DND-41 (cell line): ENCODE measurements at regions not wholly inside any gene's neighbourhood (a gene's known extent, or its start where the extent isn't known, plus 50 kb on each side); places are given as distances from the start of the nearest gene placed in this dataset.

Experiments
- ATAC-seq: fragments of 200-7000 bp; cut with Tn5 transposase; 3 replicates; pipeline ENCODE4 v1.9.1; 2021; ENCODE audit warnings: low read depth; ENCODE audit not compliant: insufficient read depth
- DNase-seq: peaks from one replicate; pipeline ENCODE4 v3.0.0-alpha.2; 2020
- H2AFZ ChIP-seq: 2 replicates; pipeline ENCODE4 v1.6.0; 2012; ENCODE audit warnings: low read depth, low read length
- H3K27ac ChIP-seq: 2 replicates; pipeline ENCODE4 v1.5.1; 2012; ENCODE audit warnings: low read length, inconsistent platforms
- H3K27me3 ChIP-seq: fragments of 200-600 bp; sonication (generic); 2 replicates; pipeline ENCODE4 v1.6.0; 2012; ENCODE audit warnings: low read length, mild to moderate bottlenecking, inconsistent platforms; ENCODE audit not compliant: insufficient read depth, poor library complexity
- H3K36me3 ChIP-seq: 2 replicates; pipeline ENCODE4 v1.5.1; 2012; ENCODE audit warnings: low read length, inconsistent platforms; ENCODE audit not compliant: insufficient read depth
- H3K4me1 ChIP-seq: 2 replicates; pipeline ENCODE4 v1.5.1; 2012; ENCODE audit warnings: mild to moderate bottlenecking, low read length; ENCODE audit not compliant: insufficient read depth
- H3K4me2 ChIP-seq: 2 replicates; pipeline ENCODE4 v1.6.0; 2012; ENCODE audit warnings: mild to moderate bottlenecking, moderate library complexity, low read length, inconsistent platforms; ENCODE audit not compliant: insufficient read depth
- H3K4me3 ChIP-seq, 2 experiments: fragments of 200-600 bp in 1 of 2; shearing (Covaris generic) in 1 of 2; 2 replicates each; pipeline ENCODE4 v1.5.1; 2012 to 2016; ENCODE audit warnings: inconsistent platforms in 2 of 2, low read length in 2 of 2, mild to moderate bottlenecking in 2 of 2, low read depth in 1 of 2, moderate library complexity in 1 of 2
- H3K79me2 ChIP-seq: 2 replicates; pipeline ENCODE4 v1.6.0; 2012; ENCODE audit warnings: low read length, inconsistent platforms; ENCODE audit not compliant: insufficient read depth
- H3K9ac ChIP-seq: 2 replicates; pipeline ENCODE4 v1.6.0; 2012; ENCODE audit warnings: low read depth, mild to moderate bottlenecking, inconsistent platforms, low read length, moderate library complexity
- H3K9me3 ChIP-seq: 2 replicates; pipeline ENCODE4 v1.5.1; 2012; ENCODE audit warnings: low read length, moderate library complexity, mild to moderate bottlenecking, inconsistent platforms; ENCODE audit not compliant: insufficient read depth, severe bottlenecking
- H4K20me1 ChIP-seq: 2 replicates; pipeline ENCODE4 v1.6.0; 2012; ENCODE audit warnings: low read length; ENCODE audit not compliant: insufficient read depth
- CTCF ChIP-seq: IDR thresholded peaks from 2 replicates; pipeline ENCODE4 v1.5.1; 2012; ENCODE audit warnings: borderline replicate concordance, low read length, moderate library complexity, mild to moderate bottlenecking; ENCODE audit not compliant: poor library complexity, severe bottlenecking; ENCODE audit errors: extremely low read depth
- EZH2 ChIP-seq: IDR thresholded peaks from 3 replicates; pipeline ENCODE4 v1.6.1; 2012; ENCODE audit warnings: borderline replicate concordance, low read depth, mild to moderate bottlenecking, moderate library complexity, low read length, inconsistent platforms; ENCODE audit not compliant: severe bottlenecking

- Histone ChIP-seq H3K4me2 (no peak overlapping the region), H4K20me1 (no peaks in the 10 kb centered on the region), H2AFZ (no peak overlapping the region), H3K27ac (no peak overlapping the region), H3K27me3 (no peaks in the 10 kb centered on the region), H3K4me3 (no peak overlapping the region), H3K36me3 (no peaks in the 10 kb centered on the region), H3K79me2 (no peaks in the 10 kb centered on the region), H3K9me3 (no peaks in the 10 kb centered on the region), H3K9ac (no peak overlapping the region), H3K4me1 (no peaks in the 10 kb centered on the region)
- DNase-seq (no peak), ATAC-seq (no peak)
- no peak for TF ChIP-seq CTCF
- no peak for TF ChIP-seq EZH2
Measured at GRCh38 chrX:109827772-109828171, 94.7 kb upstream of the ACSL4 start.

GRCh38 chrX:109830157-109830703 is 97.2 kb upstream of the ACSL4 start:
- no peaks in the 10 kb centered on the region for H3K79me2 ChIP-seq
- H3K9me3 ChIP-seq, result no peaks in the 10 kb centered on the region
- no peak overlapping the region for H3K4me3 ChIP-seq
- no peaks in the 10 kb centered on the region for H3K4me1 ChIP-seq
- no peak for DNase-seq
- H3K4me2 ChIP-seq, result no peak overlapping the region
- H3K27me3 ChIP-seq, result no peaks in the 10 kb centered on the region
- TF ChIP-seq EZH2, result no peak
- no peak for TF ChIP-seq CTCF
- H3K9ac ChIP-seq, result no peak overlapping the region
- H4K20me1 ChIP-seq, result no peaks in the 10 kb centered on the region
- no peak overlapping the region for H3K27ac ChIP-seq
- ATAC-seq, result no peak
- no peak overlapping the region for H2AFZ ChIP-seq
- no peaks in the 10 kb centered on the region for H3K36me3 ChIP-seq

- H3K4me1 ChIP-seq, result no peaks in the 10 kb centered on the region
- no peaks in the 10 kb centered on the region for H4K20me1 ChIP-seq
- H3K4me2 ChIP-seq, result no peak overlapping the region
- no peak overlapping the region for H3K4me3 ChIP-seq
- no peak overlapping the region for H3K27ac ChIP-seq
- TF ChIP-seq CTCF (no peak), EZH2 (no peak)
- H3K79me2 ChIP-seq, result no peaks in the 10 kb centered on the region
- no peaks in the 10 kb centered on the region for H3K27me3 ChIP-seq
- H3K9me3 ChIP-seq, result no peaks in the 10 kb centered on the region
- ATAC-seq (no peak), DNase-seq (no peak)
- no peak overlapping the region for H2AFZ ChIP-seq
- H3K9ac ChIP-seq, result no peak overlapping the region
- H3K36me3 ChIP-seq, result no peaks in the 10 kb centered on the region
Measured at GRCh38 chrX:109830704-109831206, 97.7 kb upstream of the ACSL4 start.
